ENCODE measurements at regions not wholly inside any gene's neighbourhood (a gene's known extent, or its start where the extent isn't known, plus 50 kb on each side); places are given as distances from the start of the nearest gene placed in this dataset.

- no peak overlapping the region for H3K27ac ChIP-seq (ENCODE audit: low read depth, low read length)
- H3K56ac ChIP-seq (ENCODE audit: low read length) = no peak overlapping the region
- H3K36me3 ChIP-seq (ENCODE audit: control insufficient read depth, insufficient read depth, low read length) = no peaks in the 10 kb centered on the region
- no peak overlapping the region for H3K4me3 ChIP-seq (ENCODE audit: low read length)
- no peaks in the 10 kb centered on the region for H3K27me3 ChIP-seq (ENCODE audit: insufficient read depth, low read length, poor library complexity)
- no peaks in the 10 kb centered on the region for H3K79me2 ChIP-seq (ENCODE audit: control insufficient read depth, insufficient read depth, low read length)
- H3K4ac ChIP-seq (ENCODE audit: low read depth, low read length) = no peak overlapping the region
- no peak overlapping the region for H3K18ac ChIP-seq (ENCODE audit: low read length)
- H3K79me1 ChIP-seq (ENCODE audit: low read length) = no peaks in the 10 kb centered on the region
- no peak overlapping the region for H3K9ac ChIP-seq (ENCODE audit: low read length)
- no peak overlapping the region for H2BK15ac ChIP-seq (replicated peaks; ENCODE audit: low read depth)
- H4K5ac ChIP-seq (ENCODE audit: low read length) = no peak overlapping the region
- WGBS (ENCODE audit: extremely low coverage, insufficient coverage, low lambda C conversion rate) = no CpG with 5 or more reads among the region's 17 CpGs
- H2BK5ac ChIP-seq (ENCODE audit: low read length) = no peak overlapping the region
- H4K8ac ChIP-seq (ENCODE audit: low read depth, low read length) = no peak overlapping the region
- DNase-seq = no peak
- H2AK5ac ChIP-seq (ENCODE audit: low read length) = no peak overlapping the region
- H3K23ac ChIP-seq (ENCODE audit: low read length) = no peak overlapping the region
- H2BK120ac ChIP-seq (ENCODE audit: low read depth, low read length) = no peak overlapping the region
- H3K4me1 ChIP-seq (ENCODE audit: control insufficient read depth, low read depth, low read length) = no peaks in the 10 kb centered on the region
- H3K4me2 ChIP-seq (ENCODE audit: low read length) = no peak overlapping the region
These were observed 221.2 kb upstream of the ATP6AP2 start for GRCh38 chrX:40359593-40359992.

- Histone ChIP-seq H3K27me3 (ENCODE audit: insufficient read depth, low read length, poor library complexity) (no peaks in the 10 kb centered on the region), H2BK5ac (ENCODE audit: low read length) (no peak overlapping the region), H2BK120ac (ENCODE audit: low read depth, low read length) (no peak overlapping the region), H3K4me1 (ENCODE audit: control insufficient read depth, low read depth, low read length) (no peaks in the 10 kb centered on the region), H3K56ac (ENCODE audit: low read length) (no peak overlapping the region), H3K9ac (ENCODE audit: low read length) (no peak overlapping the region), H2AK5ac (ENCODE audit: low read length) (no peak overlapping the region), H3K36me3 (ENCODE audit: control insufficient read depth, insufficient read depth, low read length) (no peaks in the 10 kb centered on the region), H3K79me2 (ENCODE audit: control insufficient read depth, insufficient read depth, low read length) (no peaks in the 10 kb centered on the region), H3K4me3 (ENCODE audit: low read length) (no peak overlapping the region), H3K79me1 (ENCODE audit: low read length) (no peaks in the 10 kb centered on the region), H3K27ac (ENCODE audit: low read depth, low read length) (no peak overlapping the region), H3K4ac (ENCODE audit: low read depth, low read length) (no peak overlapping the region), H4K8ac (ENCODE audit: low read depth, low read length) (no peak overlapping the region), H3K23ac (ENCODE audit: low read length) (no peak overlapping the region), H3K18ac (ENCODE audit: low read length) (no peak overlapping the region), H3K4me2 (ENCODE audit: low read length) (no peak overlapping the region), H4K5ac (ENCODE audit: low read length) (no peak overlapping the region), H2BK15ac (replicated peaks; ENCODE audit: low read depth) (no peak overlapping the region)
- no peak for DNase-seq
- WGBS (ENCODE audit: extremely low coverage, insufficient coverage, low lambda C conversion rate) = no CpG with 5 or more reads among the region's 15 CpGs
These were observed 221.8 kb upstream of the ATP6AP2 start for GRCh38 chrX:40358994-40359393.

- Histone ChIP-seq H4K8ac (ENCODE audit: low read depth, low read length) (no peak overlapping the region), H3K4me3 (ENCODE audit: low read length) (no peak overlapping the region), H3K79me1 (ENCODE audit: low read length) (no peaks in the 10 kb centered on the region), H2AK5ac (ENCODE audit: low read length) (no peak overlapping the region), H3K23ac (ENCODE audit: low read length) (no peak overlapping the region), H3K4me1 (ENCODE audit: control insufficient read depth, low read depth, low read length) (no peaks in the 10 kb centered on the region), H2BK5ac (ENCODE audit: low read length) (no peak overlapping the region), H2BK15ac (replicated peaks; ENCODE audit: low read depth) (no peak overlapping the region), H3K79me2 (ENCODE audit: control insufficient read depth, insufficient read depth, low read length) (no peaks in the 10 kb centered on the region), H4K5ac (ENCODE audit: low read length) (no peak overlapping the region), H3K36me3 (ENCODE audit: control insufficient read depth, insufficient read depth, low read length) (no peaks in the 10 kb centered on the region), H3K9ac (ENCODE audit: low read length) (no peak overlapping the region), H2BK120ac (ENCODE audit: low read depth, low read length) (no peak overlapping the region), H3K18ac (ENCODE audit: low read length) (no peak overlapping the region), H3K56ac (ENCODE audit: low read length) (no peak overlapping the region), H3K27me3 (ENCODE audit: insufficient read depth, low read length, poor library complexity) (no peaks in the 10 kb centered on the region), H3K4me2 (ENCODE audit: low read length) (no peak overlapping the region), H3K4ac (ENCODE audit: low read depth, low read length) (no peak overlapping the region), H3K27ac (ENCODE audit: low read depth, low read length) (no peak overlapping the region)
- no CpG with 5 or more reads among the region's 2 CpGs for WGBS (ENCODE audit: extremely low coverage, insufficient coverage, low lambda C conversion rate)
- DNase-seq = no peak
These were observed 231.5 kb upstream of the ATP6AP2 start for GRCh38 chrX:40349251-40349650.

- Histone ChIP-seq H4K5ac (ENCODE audit: low read length) (no peak overlapping the region), H3K56ac (ENCODE audit: low read length) (no peak overlapping the region), H3K79me2 (ENCODE audit: control insufficient read depth, insufficient read depth, low read length) (no peaks in the 10 kb centered on the region), H3K27ac (ENCODE audit: low read depth, low read length) (no peak overlapping the region), H3K18ac (ENCODE audit: low read length) (no peak overlapping the region), H2BK15ac (replicated peaks; ENCODE audit: low read depth) (no peak overlapping the region), H3K4me3 (ENCODE audit: low read length) (no peak overlapping the region), H3K4me2 (ENCODE audit: low read length) (no peak overlapping the region), H2AK5ac (ENCODE audit: low read length) (no peak overlapping the region), H2BK5ac (ENCODE audit: low read length) (no peak overlapping the region), H3K79me1 (ENCODE audit: low read length) (no peaks in the 10 kb centered on the region), H3K36me3 (ENCODE audit: control insufficient read depth, insufficient read depth, low read length) (no peaks in the 10 kb centered on the region), H3K23ac (ENCODE audit: low read length) (no peak overlapping the region), H4K8ac (ENCODE audit: low read depth, low read length) (no peak overlapping the region), H3K4me1 (ENCODE audit: control insufficient read depth, low read depth, low read length) (no peaks in the 10 kb centered on the region), H3K9ac (ENCODE audit: low read length) (no peak overlapping the region), H3K27me3 (ENCODE audit: insufficient read depth, low read length, poor library complexity) (no peaks in the 10 kb centered on the region), H3K4ac (ENCODE audit: low read depth, low read length) (no peak overlapping the region), H2BK120ac (ENCODE audit: low read depth, low read length) (no peak overlapping the region)
- no CpG with 5 or more reads among the region's 1 CpG for WGBS (ENCODE audit: extremely low coverage, insufficient coverage, low lambda C conversion rate)
- no peak for DNase-seq
These were observed 234.4 kb upstream of the ATP6AP2 start for GRCh38 chrX:40346379-40346778.

GRCh38 chrX:40343319-40343718 is 237.5 kb upstream of the ATP6AP2 start:
- Histone ChIP-seq H3K4me1 (ENCODE audit: control insufficient read depth, low read depth, low read length) (no peaks in the 10 kb centered on the region), H3K9ac (ENCODE audit: low read length) (no peak overlapping the region), H3K23ac (ENCODE audit: low read length) (no peak overlapping the region), H3K4ac (ENCODE audit: low read depth, low read length) (no peak overlapping the region), H3K27ac (ENCODE audit: low read depth, low read length) (no peak overlapping the region), H2AK5ac (ENCODE audit: low read length) (no peak overlapping the region), H3K56ac (ENCODE audit: low read length) (no peak overlapping the region), H2BK15ac (replicated peaks; ENCODE audit: low read depth) (no peak overlapping the region), H3K18ac (ENCODE audit: low read length) (no peak overlapping the region), H3K27me3 (ENCODE audit: insufficient read depth, low read length, poor library complexity) (no peaks in the 10 kb centered on the region), H3K79me2 (ENCODE audit: control insufficient read depth, insufficient read depth, low read length) (no peaks in the 10 kb centered on the region), H3K4me3 (ENCODE audit: low read length) (no peak overlapping the region), H2BK120ac (ENCODE audit: low read depth, low read length) (no peak overlapping the region), H3K79me1 (ENCODE audit: low read length) (no peaks in the 10 kb centered on the region), H2BK5ac (ENCODE audit: low read length) (no peak overlapping the region), H4K8ac (ENCODE audit: low read depth, low read length) (no peak overlapping the region), H3K36me3 (ENCODE audit: control insufficient read depth, insufficient read depth, low read length) (no peaks in the 10 kb centered on the region), H4K5ac (ENCODE audit: low read length) (no peak overlapping the region), H3K4me2 (ENCODE audit: low read length) (no peak overlapping the region)
- no peak for DNase-seq
- no CpG with 5 or more reads among the region's 12 CpGs for WGBS (ENCODE audit: extremely low coverage, insufficient coverage, low lambda C conversion rate)

GRCh38 chrX:40340116-40340515 is 240.7 kb upstream of the ATP6AP2 start:
- Histone ChIP-seq H2BK15ac (replicated peaks; ENCODE audit: low read depth) (no peak overlapping the region), H3K18ac (ENCODE audit: low read length) (no peak overlapping the region), H3K27me3 (ENCODE audit: insufficient read depth, low read length, poor library complexity) (no peaks in the 10 kb centered on the region), H3K23ac (ENCODE audit: low read length) (no peak overlapping the region), H3K4me1 (ENCODE audit: control insufficient read depth, low read depth, low read length) (no peaks in the 10 kb centered on the region), H3K27ac (ENCODE audit: low read depth, low read length) (no peak overlapping the region), H2BK120ac (ENCODE audit: low read depth, low read length) (no peak overlapping the region), H3K79me1 (ENCODE audit: low read length) (no peaks in the 10 kb centered on the region), H4K5ac (ENCODE audit: low read length) (no peak overlapping the region), H3K79me2 (ENCODE audit: control insufficient read depth, insufficient read depth, low read length) (no peaks in the 10 kb centered on the region), H3K36me3 (ENCODE audit: control insufficient read depth, insufficient read depth, low read length) (no peaks in the 10 kb centered on the region), H2AK5ac (ENCODE audit: low read length) (no peak overlapping the region), H3K4ac (ENCODE audit: low read depth, low read length) (no peak overlapping the region), H3K4me3 (ENCODE audit: low read length) (no peak overlapping the region), H2BK5ac (ENCODE audit: low read length) (no peak overlapping the region), H3K56ac (ENCODE audit: low read length) (no peak overlapping the region), H4K8ac (ENCODE audit: low read depth, low read length) (no peak overlapping the region), H3K4me2 (ENCODE audit: low read length) (no peak overlapping the region), H3K9ac (ENCODE audit: low read length) (no peak overlapping the region)
- DNase-seq = no peak
- no CpG with 5 or more reads among the region's 1 CpG for WGBS (ENCODE audit: extremely low coverage, insufficient coverage, low lambda C conversion rate)
